WTC11 (cell line): ENCODE measurements at regions not wholly inside any gene's neighbourhood (a gene's known extent, or its start where the extent isn't known, plus 50 kb on each side); places are given as distances from the start of the nearest gene placed in this dataset.

Experiments
- ATAC-seq: fragments of 200-7000 bp; cut with Tn5 transposase; 2 replicates; pipeline ENCODE4 v1.10.0; 2021; ENCODE audit warnings: mild to moderate bottlenecking, moderate library complexity
- CTCF ChIA-PET: fragments of 300-600 bp; sonication (Branson Sonifier 250); formaldehyde crosslinking; loops from one replicate; lab custom pipeline; 2021; ENCODE audit warnings: antibody characterized with exemption; lab: Charles Lee
- POLR2A ChIA-PET: fragments of 350-600 bp; sonication (Branson Sonifier 250); formaldehyde crosslinking; loops from one replicate; lab custom pipeline; 2021; ENCODE audit warnings: antibody characterized with exemption; lab: Charles Lee
- DNase-seq: peaks from one replicate; pipeline ENCODE4 v3.0.0; 2021; ENCODE audit warnings: low spot score
- H3K27ac Mint-ChIP-seq: 2 replicates; pipeline ENCODE4 v1.8.0; 2021; ENCODE audit warnings: mixed read lengths
- H3K27me3 Mint-ChIP-seq: 2 replicates; pipeline ENCODE4 v1.8.0; 2021; ENCODE audit warnings: low read depth, mild to moderate bottlenecking, moderate library complexity, mixed read lengths
- H3K36me3 Mint-ChIP-seq: 2 replicates; pipeline ENCODE4 v1.8.0; 2021; ENCODE audit warnings: mixed read lengths
- H3K4me1 Mint-ChIP-seq: 2 replicates; pipeline ENCODE4 v1.8.0; 2022; ENCODE audit warnings: mixed read lengths
- H3K4me3 Mint-ChIP-seq: 2 replicates; pipeline ENCODE4 v1.8.0; 2021; ENCODE audit warnings: mild to moderate bottlenecking, moderate library complexity, mixed read lengths
- H3K9me3 Mint-ChIP-seq: 2 replicates; pipeline ENCODE4 v1.8.0; 2021; ENCODE audit warnings: mixed read lengths
- ESRRA ChIP-seq: sonication (generic); formaldehyde crosslinking; IDR thresholded peaks from 2 replicates; pipeline ENCODE4 v1.8.1; 2022; ENCODE audit warnings: mild to moderate bottlenecking, missing genetic modification reagents, borderline replicate concordance
- FOXP1 ChIP-seq: sonication (generic); formaldehyde crosslinking; IDR thresholded peaks from 2 replicates; pipeline ENCODE4 v1.8.0; 2022; ENCODE audit warnings: missing genetic modification reagents, mild to moderate bottlenecking, moderate library complexity, borderline replicate concordance
- GABPB1 ChIP-seq: sonication (generic); formaldehyde crosslinking; IDR thresholded peaks from 2 replicates; pipeline ENCODE4 v1.8.1; 2023; ENCODE audit warnings: mild to moderate bottlenecking, missing genetic modification reagents
- RELA ChIP-seq: sonication (generic); formaldehyde crosslinking; IDR thresholded peaks from 2 replicates; pipeline ENCODE4 v1.8.1; 2022; ENCODE audit warnings: missing genetic modification reagents, mild to moderate bottlenecking, borderline replicate concordance
- ZBTB21 ChIP-seq: sonication (generic); formaldehyde crosslinking; IDR thresholded peaks from 2 replicates; pipeline ENCODE4 v1.8.1; 2023; ENCODE audit warnings: mild to moderate bottlenecking, missing genetic modification reagents, borderline replicate concordance
- ZNF138 ChIP-seq: sonication (generic); formaldehyde crosslinking; conservative IDR thresholded peaks from 2 replicates; pipeline ENCODE4 v1.8.1; 2022; ENCODE audit warnings: mild to moderate bottlenecking, moderate library complexity, missing genetic modification reagents
- ZNF219 ChIP-seq: sonication (generic); formaldehyde crosslinking; IDR thresholded peaks from 2 replicates; pipeline ENCODE4 v1.8.0; 2023; ENCODE audit warnings: missing genetic modification reagents, mild to moderate bottlenecking, borderline replicate concordance
- ZNF263 ChIP-seq: sonication (generic); formaldehyde crosslinking; IDR thresholded peaks from 2 replicates; pipeline ENCODE4 v1.8.1; 2022; ENCODE audit warnings: low read depth, mild to moderate bottlenecking, moderate library complexity, missing genetic modification reagents
- ZNF671 ChIP-seq: fragments of 250-450 bp; sonication (Bioruptor Pico); IDR thresholded peaks from 2 replicates; pipeline ENCODE4 v1.8.0; 2021; ENCODE audit warnings: mild to moderate bottlenecking
- TF ChIP-seq, protein P1 (sequence below): sonication (generic); formaldehyde crosslinking; IDR thresholded peaks from 2 replicates; pipeline ENCODE4 v1.8.1; 2022; ENCODE audit warnings: mild to moderate bottlenecking, missing genetic modification reagents, moderate library complexity, borderline replicate concordance
- TF ChIP-seq, protein P2 (sequence below): sonication (generic); formaldehyde crosslinking; conservative IDR thresholded peaks from 2 replicates; pipeline ENCODE4 v1.8.1; 2022; ENCODE audit warnings: mild to moderate bottlenecking, missing genetic modification reagents
- TF ChIP-seq, protein P3 (sequence below): sonication (generic); formaldehyde crosslinking; IDR thresholded peaks from 2 replicates; pipeline ENCODE4 v1.8.0; 2023; ENCODE audit warnings: missing genetic modification reagents, mild to moderate bottlenecking, borderline replicate concordance
- TF ChIP-seq, protein P4 (sequence below): sonication (generic); formaldehyde crosslinking; IDR thresholded peaks from 2 replicates; pipeline ENCODE4 v1.8.1; 2022; ENCODE audit warnings: missing genetic modification reagents, borderline replicate concordance
- TF ChIP-seq, protein P5 (sequence below): sonication (generic); formaldehyde crosslinking; IDR thresholded peaks from 2 replicates; pipeline ENCODE4 v1.8.0; 2022; ENCODE audit warnings: mild to moderate bottlenecking, missing genetic modification reagents
- TF ChIP-seq, protein P6 (sequence below): fragments of 250-450 bp; sonication (Bioruptor Pico); IDR thresholded peaks from 2 replicates; pipeline ENCODE4 v1.9.0; 2021; ENCODE audit warnings: mild to moderate bottlenecking
- TF ChIP-seq, protein P7 (sequence below): fragments of 250-450 bp; sonication (Bioruptor Pico); IDR thresholded peaks from 2 replicates; pipeline ENCODE4 v1.9.0; 2021; ENCODE audit warnings: mild to moderate bottlenecking

DNA sequence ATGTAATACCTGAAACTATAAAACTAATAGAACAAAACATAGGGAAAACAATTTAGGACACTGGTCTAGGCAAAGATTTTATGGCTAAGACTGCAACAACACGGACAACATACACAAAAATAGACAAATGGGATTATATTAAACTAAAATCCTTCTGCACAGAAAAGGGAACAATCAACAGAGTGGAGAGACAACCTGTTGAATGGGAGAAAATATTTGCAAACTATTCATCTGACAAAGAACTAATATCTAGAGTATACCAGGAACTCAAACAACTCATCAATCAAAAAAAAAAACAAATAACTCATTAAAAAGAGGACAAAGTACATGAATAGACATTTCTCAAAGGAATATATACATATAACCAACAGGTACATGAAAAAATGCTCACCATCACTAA, 174.5 kb downstream of the FNDC1 start (continued):
- TF ChIP-seq, protein P1, sequence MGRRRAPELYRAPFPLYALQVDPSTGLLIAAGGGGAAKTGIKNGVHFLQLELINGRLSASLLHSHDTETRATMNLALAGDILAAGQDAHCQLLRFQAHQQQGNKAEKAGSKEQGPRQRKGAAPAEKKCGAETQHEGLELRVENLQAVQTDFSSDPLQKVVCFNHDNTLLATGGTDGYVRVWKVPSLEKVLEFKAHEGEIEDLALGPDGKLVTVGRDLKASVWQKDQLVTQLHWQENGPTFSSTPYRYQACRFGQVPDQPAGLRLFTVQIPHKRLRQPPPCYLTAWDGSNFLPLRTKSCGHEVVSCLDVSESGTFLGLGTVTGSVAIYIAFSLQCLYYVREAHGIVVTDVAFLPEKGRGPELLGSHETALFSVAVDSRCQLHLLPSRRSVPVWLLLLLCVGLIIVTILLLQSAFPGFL (CRISPR knock-in tag), result no peak
- no peak for TF ChIP-seq ESRRA (CRISPR knock-in tag)
- no peak for TF ChIP-seq ZBTB21
- TF ChIP-seq, protein P2, sequence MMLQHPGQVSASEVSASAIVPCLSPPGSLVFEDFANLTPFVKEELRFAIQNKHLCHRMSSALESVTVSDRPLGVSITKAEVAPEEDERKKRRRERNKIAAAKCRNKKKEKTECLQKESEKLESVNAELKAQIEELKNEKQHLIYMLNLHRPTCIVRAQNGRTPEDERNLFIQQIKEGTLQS (CRISPR knock-in tag), result no peak
- TF ChIP-seq, protein P3, sequence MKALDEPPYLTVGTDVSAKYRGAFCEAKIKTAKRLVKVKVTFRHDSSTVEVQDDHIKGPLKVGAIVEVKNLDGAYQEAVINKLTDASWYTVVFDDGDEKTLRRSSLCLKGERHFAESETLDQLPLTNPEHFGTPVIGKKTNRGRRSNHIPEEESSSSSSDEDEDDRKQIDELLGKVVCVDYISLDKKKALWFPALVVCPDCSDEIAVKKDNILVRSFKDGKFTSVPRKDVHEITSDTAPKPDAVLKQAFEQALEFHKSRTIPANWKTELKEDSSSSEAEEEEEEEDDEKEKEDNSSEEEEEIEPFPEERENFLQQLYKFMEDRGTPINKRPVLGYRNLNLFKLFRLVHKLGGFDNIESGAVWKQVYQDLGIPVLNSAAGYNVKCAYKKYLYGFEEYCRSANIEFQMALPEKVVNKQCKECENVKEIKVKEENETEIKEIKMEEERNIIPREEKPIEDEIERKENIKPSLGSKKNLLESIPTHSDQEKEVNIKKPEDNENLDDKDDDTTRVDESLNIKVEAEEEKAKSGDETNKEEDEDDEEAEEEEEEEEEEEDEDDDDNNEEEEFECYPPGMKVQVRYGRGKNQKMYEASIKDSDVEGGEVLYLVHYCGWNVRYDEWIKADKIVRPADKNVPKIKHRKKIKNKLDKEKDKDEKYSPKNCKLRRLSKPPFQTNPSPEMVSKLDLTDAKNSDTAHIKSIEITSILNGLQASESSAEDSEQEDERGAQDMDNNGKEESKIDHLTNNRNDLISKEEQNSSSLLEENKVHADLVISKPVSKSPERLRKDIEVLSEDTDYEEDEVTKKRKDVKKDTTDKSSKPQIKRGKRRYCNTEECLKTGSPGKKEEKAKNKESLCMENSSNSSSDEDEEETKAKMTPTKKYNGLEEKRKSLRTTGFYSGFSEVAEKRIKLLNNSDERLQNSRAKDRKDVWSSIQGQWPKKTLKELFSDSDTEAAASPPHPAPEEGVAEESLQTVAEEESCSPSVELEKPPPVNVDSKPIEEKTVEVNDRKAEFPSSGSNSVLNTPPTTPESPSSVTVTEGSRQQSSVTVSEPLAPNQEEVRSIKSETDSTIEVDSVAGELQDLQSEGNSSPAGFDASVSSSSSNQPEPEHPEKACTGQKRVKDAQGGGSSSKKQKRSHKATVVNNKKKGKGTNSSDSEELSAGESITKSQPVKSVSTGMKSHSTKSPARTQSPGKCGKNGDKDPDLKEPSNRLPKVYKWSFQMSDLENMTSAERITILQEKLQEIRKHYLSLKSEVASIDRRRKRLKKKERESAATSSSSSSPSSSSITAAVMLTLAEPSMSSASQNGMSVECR (CRISPR knock-in tag), result no peak
- TF ChIP-seq, protein P4, sequence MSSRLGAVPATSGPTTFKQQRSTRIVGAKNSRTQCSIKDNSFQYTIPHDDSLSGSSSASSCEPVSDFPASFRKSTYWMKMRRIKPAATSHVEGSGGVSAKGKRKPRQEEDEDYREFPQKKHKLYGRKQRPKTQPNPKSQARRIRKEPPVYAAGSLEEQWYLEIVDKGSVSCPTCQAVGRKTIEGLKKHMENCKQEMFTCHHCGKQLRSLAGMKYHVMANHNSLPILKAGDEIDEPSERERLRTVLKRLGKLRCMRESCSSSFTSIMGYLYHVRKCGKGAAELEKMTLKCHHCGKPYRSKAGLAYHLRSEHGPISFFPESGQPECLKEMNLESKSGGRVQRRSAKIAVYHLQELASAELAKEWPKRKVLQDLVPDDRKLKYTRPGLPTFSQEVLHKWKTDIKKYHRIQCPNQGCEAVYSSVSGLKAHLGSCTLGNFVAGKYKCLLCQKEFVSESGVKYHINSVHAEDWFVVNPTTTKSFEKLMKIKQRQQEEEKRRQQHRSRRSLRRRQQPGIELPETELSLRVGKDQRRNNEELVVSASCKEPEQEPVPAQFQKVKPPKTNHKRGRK, result no peak
- TF ChIP-seq, protein P5, sequence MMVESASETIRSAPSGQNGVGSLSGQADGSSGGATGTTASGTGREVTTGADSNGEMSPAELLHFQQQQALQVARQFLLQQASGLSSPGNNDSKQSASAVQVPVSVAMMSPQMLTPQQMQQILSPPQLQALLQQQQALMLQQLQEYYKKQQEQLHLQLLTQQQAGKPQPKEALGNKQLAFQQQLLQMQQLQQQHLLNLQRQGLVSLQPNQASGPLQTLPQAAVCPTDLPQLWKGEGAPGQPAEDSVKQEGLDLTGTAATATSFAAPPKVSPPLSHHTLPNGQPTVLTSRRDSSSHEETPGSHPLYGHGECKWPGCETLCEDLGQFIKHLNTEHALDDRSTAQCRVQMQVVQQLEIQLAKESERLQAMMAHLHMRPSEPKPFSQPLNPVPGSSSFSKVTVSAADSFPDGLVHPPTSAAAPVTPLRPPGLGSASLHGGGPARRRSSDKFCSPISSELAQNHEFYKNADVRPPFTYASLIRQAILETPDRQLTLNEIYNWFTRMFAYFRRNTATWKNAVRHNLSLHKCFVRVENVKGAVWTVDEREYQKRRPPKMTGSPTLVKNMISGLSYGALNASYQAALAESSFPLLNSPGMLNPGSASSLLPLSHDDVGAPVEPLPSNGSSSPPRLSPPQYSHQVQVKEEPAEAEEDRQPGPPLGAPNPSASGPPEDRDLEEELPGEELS, result no peak

DNA sequence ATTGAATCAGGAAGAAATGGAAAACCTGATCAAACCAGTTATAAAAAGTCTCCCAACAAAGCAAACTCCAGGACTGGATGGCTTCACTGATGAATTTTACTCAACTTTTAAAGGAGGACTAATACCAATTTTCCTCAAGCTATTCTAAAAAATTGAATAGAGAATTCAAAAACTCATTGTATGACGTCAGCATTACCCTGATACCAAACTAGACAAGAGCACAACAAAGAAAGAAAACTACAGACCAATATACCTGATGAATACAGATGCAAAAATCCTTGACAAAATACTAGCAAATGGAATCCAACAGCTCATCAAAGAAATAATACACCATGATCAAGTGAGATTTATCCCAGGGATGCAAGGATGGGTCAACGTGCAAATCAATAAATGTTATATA, 172.9 kb downstream of the FNDC1 start:
- Mint-ChIP-seq H3K27me3 (peaks cover 3% of the 10 kb centered on the region), H3K4me3 (no peak overlapping the region), H3K4me1 (no peaks in the 10 kb centered on the region), H3K36me3 (no peaks in the 10 kb centered on the region), H3K9me3 (no peaks in the 10 kb centered on the region), H3K27ac (no peak overlapping the region)
- ChIA-PET CTCF (no interaction called here), POLR2A (no interaction called here)
- TF ChIP-seq ZBTB21 (no peak), ZNF671 (CRISPR knock-in tag) (no peak), ZNF219 (CRISPR knock-in tag) (no peak), FOXP1 (no peak), GABPB1 (CRISPR knock-in tag) (no peak), RELA (CRISPR knock-in tag) (no peak), ZNF263 (CRISPR knock-in tag) (no peak), ZNF138 (CRISPR knock-in tag) (no peak)
- TF ChIP-seq, protein P1 (CRISPR knock-in tag), result no peak
- TF ChIP-seq, protein P6, sequence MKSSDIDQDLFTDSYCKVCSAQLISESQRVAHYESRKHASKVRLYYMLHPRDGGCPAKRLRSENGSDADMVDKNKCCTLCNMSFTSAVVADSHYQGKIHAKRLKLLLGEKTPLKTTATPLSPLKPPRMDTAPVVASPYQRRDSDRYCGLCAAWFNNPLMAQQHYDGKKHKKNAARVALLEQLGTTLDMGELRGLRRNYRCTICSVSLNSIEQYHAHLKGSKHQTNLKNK (CRISPR knock-in tag), result no peak
- TF ChIP-seq, protein P7, sequence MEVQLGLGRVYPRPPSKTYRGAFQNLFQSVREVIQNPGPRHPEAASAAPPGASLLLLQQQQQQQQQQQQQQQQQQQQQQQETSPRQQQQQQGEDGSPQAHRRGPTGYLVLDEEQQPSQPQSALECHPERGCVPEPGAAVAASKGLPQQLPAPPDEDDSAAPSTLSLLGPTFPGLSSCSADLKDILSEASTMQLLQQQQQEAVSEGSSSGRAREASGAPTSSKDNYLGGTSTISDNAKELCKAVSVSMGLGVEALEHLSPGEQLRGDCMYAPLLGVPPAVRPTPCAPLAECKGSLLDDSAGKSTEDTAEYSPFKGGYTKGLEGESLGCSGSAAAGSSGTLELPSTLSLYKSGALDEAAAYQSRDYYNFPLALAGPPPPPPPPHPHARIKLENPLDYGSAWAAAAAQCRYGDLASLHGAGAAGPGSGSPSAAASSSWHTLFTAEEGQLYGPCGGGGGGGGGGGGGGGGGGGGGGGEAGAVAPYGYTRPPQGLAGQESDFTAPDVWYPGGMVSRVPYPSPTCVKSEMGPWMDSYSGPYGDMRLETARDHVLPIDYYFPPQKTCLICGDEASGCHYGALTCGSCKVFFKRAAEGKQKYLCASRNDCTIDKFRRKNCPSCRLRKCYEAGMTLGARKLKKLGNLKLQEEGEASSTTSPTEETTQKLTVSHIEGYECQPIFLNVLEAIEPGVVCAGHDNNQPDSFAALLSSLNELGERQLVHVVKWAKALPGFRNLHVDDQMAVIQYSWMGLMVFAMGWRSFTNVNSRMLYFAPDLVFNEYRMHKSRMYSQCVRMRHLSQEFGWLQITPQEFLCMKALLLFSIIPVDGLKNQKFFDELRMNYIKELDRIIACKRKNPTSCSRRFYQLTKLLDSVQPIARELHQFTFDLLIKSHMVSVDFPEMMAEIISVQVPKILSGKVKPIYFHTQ (CRISPR knock-in tag), result no peak
- DNase-seq, result no peak
- ATAC-seq, result no peak
